HG03460 (cell line): ENCODE measurements at regions not wholly inside any gene's neighbourhood (a gene's known extent, or its start where the extent isn't known, plus 50 kb on each side); places are given as distances from the start of the nearest gene placed in this dataset.
"Not testable (repeated sequence)": the region's sequence is repeated elsewhere in the genome, so short reads cannot be mapped to it uniquely, and the experiment has no call there.

ENCODE experiments used
- ATAC-seq: cut with Tn5 transposase; IDR thresholded peaks from one replicate; pipeline ENCODE4 v1.9.1; 2021; ENCODE audit not compliant: unreplicated experiment

GRCh38 chr7:93830141-93830925 is 60.2 kb downstream of the TFPI2 start:
- no peak for ATAC-seq

GRCh38 chr7:93828260-93828659 is 62.3 kb downstream of the TFPI2 start:
- ATAC-seq = peak; percentile 62

GRCh38 chr7:93823621-93824020 is 66.9 kb downstream of the TFPI2 start:
- no peak for ATAC-seq

- no peak for ATAC-seq
Measured at GRCh38 chr7:93821463-93821862, 69.1 kb downstream of the TFPI2 start.

GRCh38 chr7:93819699-93820098 is 70.9 kb downstream of the TFPI2 start:
- ATAC-seq = no peak

- ATAC-seq = no peak
Measured at GRCh38 chr7:93817526-93817925, 73.0 kb downstream of the TFPI2 start.

GRCh38 chr7:93817004-93817403 is 73.5 kb downstream of the TFPI2 start:
- ATAC-seq = no peak

GRCh38 chr7:93813514-93813913 is 77.0 kb downstream of the TFPI2 start:
- ATAC-seq = no peak

- ATAC-seq = no peak
Measured at GRCh38 chr7:93812061-93812460, 78.5 kb downstream of the TFPI2 start.

- ATAC-seq = no peak
Measured at GRCh38 chr7:93811198-93811597, 79.4 kb downstream of the TFPI2 start.

GRCh38 chr7:93810561-93810960 is 80.0 kb downstream of the TFPI2 start:
- ATAC-seq = no peak

GRCh38 chr7:93804726-93805125 is 85.8 kb downstream of the TFPI2 start:
- ATAC-seq = no peak

- no peak for ATAC-seq
Measured at GRCh38 chr7:93799750-93800357, 90.7 kb downstream of the TFPI2 start.

- not testable (repeated sequence) for ATAC-seq
Measured at GRCh38 chr7:93793084-93793697, 97.4 kb downstream of the TFPI2 start.

- ATAC-seq = no peak
Measured at GRCh38 chr7:93779115-93779514, 111.4 kb downstream of the TFPI2 start.

- ATAC-seq = no peak
Measured at GRCh38 chr7:93778384-93778783, 112.2 kb downstream of the TFPI2 start.

GRCh38 chr7:93773446-93773845 is 117.1 kb downstream of the TFPI2 start:
- ATAC-seq = no peak

- no peak for ATAC-seq
Measured at GRCh38 chr7:93765475-93765874, 125.1 kb downstream of the TFPI2 start.

GRCh38 chr7:93758631-93759030 is 131.9 kb downstream of the TFPI2 start:
- no peak for ATAC-seq

- no peak for ATAC-seq
Measured at GRCh38 chr7:93757426-93757825, 133.1 kb downstream of the TFPI2 start.

- ATAC-seq = no peak
Measured at GRCh38 chr7:93756890-93757289, 133.7 kb downstream of the TFPI2 start.

- no peak for ATAC-seq
Measured at GRCh38 chr7:93751421-93751820, 139.1 kb downstream of the TFPI2 start.
